ENCODE measurements at regions not wholly inside any gene's neighbourhood (a gene's known extent, or its start where the extent isn't known, plus 50 kb on each side); places are given as distances from the start of the nearest gene placed in this dataset.

- CTCF ChIA-PET = interaction anchor here (1.8 to 2.4 kb wide), 2 partner anchors 99 to 363 kb away, joined by 5 to 7 read pairs; no protein-coding TSS in a partner anchor
- POLR2A ChIA-PET = no interaction called here
- DNase-seq (ENCODE audit: low read depth, low spot score) = no peak
- TF ChIP-seq CTCF (IDR thresholded peaks at IDR 0.05; ENCODE audit: insufficient read depth, low read length, missing control alignments) = no peak
- H3K4me3 ChIP-seq (ENCODE audit: low read depth, low read length) = no peak overlapping the region
Observed at GRCh38 chr3:99536555-99537314, 101.7 kb upstream of the COL8A1 start.

- DNase-seq (ENCODE audit: low read depth, low spot score) = peak; percentile 90
- POLR2A ChIA-PET = no interaction called here
- no peak for TF ChIP-seq CTCF (IDR thresholded peaks at IDR 0.05; ENCODE audit: insufficient read depth, low read length, missing control alignments)
- CTCF ChIA-PET = interaction anchor here (1.0 to 2.4 kb wide), 7 partner anchors 9 to 362 kb away, joined by 3 to 8 read pairs (median 4); partner anchors contain the start of gene COL8A1
- no peak overlapping the region for H3K4me3 ChIP-seq (ENCODE audit: low read depth, low read length)
Observed at GRCh38 chr3:99534951-99535704, 103.3 kb upstream of the COL8A1 start.

GRCh38 chr3:99532246-99532645 is 106.1 kb upstream of the COL8A1 start:
- POLR2A ChIA-PET = no interaction called here
- TF ChIP-seq CTCF (IDR thresholded peaks at IDR 0.05; ENCODE audit: insufficient read depth, low read length, missing control alignments) = peak; percentile 64
- CTCF ChIA-PET = interaction anchor here (0.5 to 1.9 kb wide), 32 partner anchors 10 to 537 kb away, joined by 3 to 14 read pairs (median 3); partner anchors contain the start of gene COL8A1
- no peak overlapping the region for H3K4me3 ChIP-seq (ENCODE audit: low read depth, low read length)
- no peak for DNase-seq (ENCODE audit: low read depth, low spot score)

GRCh38 chr3:99529265-99529664 is 109.1 kb upstream of the COL8A1 start:
- DNase-seq (ENCODE audit: low read depth, low spot score) = no peak
- ChIA-PET CTCF (interaction anchor here (1.2 to 2.2 kb wide), 10 partner anchors 7 to 506 kb away, joined by 3 to 9 read pairs (median 4); no protein-coding TSS in a partner anchor), POLR2A (no interaction called here)
- no peak for TF ChIP-seq CTCF (IDR thresholded peaks at IDR 0.05; ENCODE audit: insufficient read depth, low read length, missing control alignments)
- no peak overlapping the region for H3K4me3 ChIP-seq (ENCODE audit: low read depth, low read length)

GRCh38 chr3:99526921-99527320 is 111.5 kb upstream of the COL8A1 start:
- no peak overlapping the region for H3K4me3 ChIP-seq (ENCODE audit: low read depth, low read length)

More at GRCh38 chr3:99526921-99527320, 111.5 kb upstream of the COL8A1 start:
- no peak for DNase-seq (ENCODE audit: low read depth, low spot score)
- TF ChIP-seq CTCF (IDR thresholded peaks at IDR 0.05; ENCODE audit: insufficient read depth, low read length, missing control alignments) = no peak
- CTCF ChIA-PET = interaction anchor here (0.8 to 2.6 kb wide), 7 partner anchors 8 to 116 kb away, joined by 3 to 8 read pairs (median 4); no protein-coding TSS in a partner anchor
- POLR2A ChIA-PET = interaction anchor here (1.4 kb wide), 1 partner anchor 111 kb away, joined by 11 read pairs; the partner anchor contains the start of gene COL8A1

Data from AG04449 (cell line).